VCaP (cell line): ENCODE measurements at regions not wholly inside any gene's neighbourhood (a gene's known extent, or its start where the extent isn't known, plus 50 kb on each side); places are given as distances from the start of the nearest gene placed in this dataset.

ENCODE experiments used
- H3K27ac ChIP-seq: fragments of 450-650 bp; 2 replicates; pipeline ENCODE4 v1.5.1; 2017
- TF ChIP-seq, protein P1 (sequence below): fragments of 450-650 bp; conservative IDR thresholded peaks from 2 replicates; pipeline ENCODE4 v1.5.1; 2017; ENCODE audit warnings: mild to moderate bottlenecking, moderate library complexity

GRCh38 chr7:52500841-52501240 is 534.6 kb upstream of the POM121L12 start:
- H3K27ac ChIP-seq: no peak overlapping the region

DNA sequence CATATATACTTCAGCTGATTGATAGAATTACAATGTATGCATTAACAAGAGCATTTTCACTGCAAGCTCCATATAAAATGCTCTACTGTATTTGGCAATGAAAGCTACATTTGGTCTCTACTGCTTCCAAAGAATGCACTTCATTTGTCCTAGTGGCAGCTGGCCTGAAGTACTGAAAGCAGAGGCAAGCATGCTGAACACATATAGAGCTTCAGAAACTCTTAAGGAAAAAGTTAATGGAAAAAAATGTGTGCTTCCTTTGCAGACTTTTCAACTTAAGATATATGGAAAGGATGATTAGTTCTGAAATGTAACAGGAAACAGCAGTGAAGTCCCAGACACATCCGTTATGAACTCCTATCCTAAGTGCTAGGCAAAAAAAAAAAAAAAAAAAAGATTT is 537.1 kb upstream of the POM121L12 start:
- H3K27ac ChIP-seq: no peak overlapping the region
- TF ChIP-seq, protein P1, sequence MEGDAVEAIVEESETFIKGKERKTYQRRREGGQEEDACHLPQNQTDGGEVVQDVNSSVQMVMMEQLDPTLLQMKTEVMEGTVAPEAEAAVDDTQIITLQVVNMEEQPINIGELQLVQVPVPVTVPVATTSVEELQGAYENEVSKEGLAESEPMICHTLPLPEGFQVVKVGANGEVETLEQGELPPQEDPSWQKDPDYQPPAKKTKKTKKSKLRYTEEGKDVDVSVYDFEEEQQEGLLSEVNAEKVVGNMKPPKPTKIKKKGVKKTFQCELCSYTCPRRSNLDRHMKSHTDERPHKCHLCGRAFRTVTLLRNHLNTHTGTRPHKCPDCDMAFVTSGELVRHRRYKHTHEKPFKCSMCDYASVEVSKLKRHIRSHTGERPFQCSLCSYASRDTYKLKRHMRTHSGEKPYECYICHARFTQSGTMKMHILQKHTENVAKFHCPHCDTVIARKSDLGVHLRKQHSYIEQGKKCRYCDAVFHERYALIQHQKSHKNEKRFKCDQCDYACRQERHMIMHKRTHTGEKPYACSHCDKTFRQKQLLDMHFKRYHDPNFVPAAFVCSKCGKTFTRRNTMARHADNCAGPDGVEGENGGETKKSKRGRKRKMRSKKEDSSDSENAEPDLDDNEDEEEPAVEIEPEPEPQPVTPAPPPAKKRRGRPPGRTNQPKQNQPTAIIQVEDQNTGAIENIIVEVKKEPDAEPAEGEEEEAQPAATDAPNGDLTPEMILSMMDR: no peak

More at GRCh38 chr7:52500841-52501240, 534.6 kb upstream of the POM121L12 start:
- TF ChIP-seq, protein P1: no peak

GRCh38 chr7:52486267-52486666 is 549.2 kb upstream of the POM121L12 start:
- TF ChIP-seq, protein P1: no peak
- H3K27ac ChIP-seq: no peak overlapping the region

- H3K27ac ChIP-seq: no peak overlapping the region
Measured at GRCh38 chr7:52482076-52482475, 553.4 kb upstream of the POM121L12 start.

DNA sequence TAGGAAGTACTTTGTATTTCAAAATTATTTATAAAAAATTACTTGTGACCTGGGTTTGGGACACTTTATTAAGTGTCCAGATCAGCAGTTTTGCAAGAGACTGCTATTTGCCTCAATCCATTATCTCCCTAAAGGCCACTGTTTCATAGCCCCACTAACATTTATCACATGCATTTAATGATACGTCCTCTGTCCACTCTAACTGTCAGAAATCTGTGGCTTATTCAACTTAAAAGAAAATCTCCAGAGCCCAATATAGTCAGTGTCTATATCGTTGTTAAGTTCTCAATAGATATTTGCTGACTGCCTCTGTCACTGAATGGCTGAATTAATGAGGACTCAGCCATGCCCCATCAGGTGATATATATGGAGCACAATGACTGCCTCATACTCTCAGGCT is 553.9 kb upstream of the POM121L12 start:
- no peak overlapping the region for H3K27ac ChIP-seq
- TF ChIP-seq, protein P1: no peak

More at GRCh38 chr7:52482076-52482475, 553.4 kb upstream of the POM121L12 start:
- TF ChIP-seq, protein P1: no peak

GRCh38 chr7:52479990-52480389 is 555.4 kb upstream of the POM121L12 start:
- TF ChIP-seq, protein P1: no peak
- H3K27ac ChIP-seq: no peak overlapping the region

DNA sequence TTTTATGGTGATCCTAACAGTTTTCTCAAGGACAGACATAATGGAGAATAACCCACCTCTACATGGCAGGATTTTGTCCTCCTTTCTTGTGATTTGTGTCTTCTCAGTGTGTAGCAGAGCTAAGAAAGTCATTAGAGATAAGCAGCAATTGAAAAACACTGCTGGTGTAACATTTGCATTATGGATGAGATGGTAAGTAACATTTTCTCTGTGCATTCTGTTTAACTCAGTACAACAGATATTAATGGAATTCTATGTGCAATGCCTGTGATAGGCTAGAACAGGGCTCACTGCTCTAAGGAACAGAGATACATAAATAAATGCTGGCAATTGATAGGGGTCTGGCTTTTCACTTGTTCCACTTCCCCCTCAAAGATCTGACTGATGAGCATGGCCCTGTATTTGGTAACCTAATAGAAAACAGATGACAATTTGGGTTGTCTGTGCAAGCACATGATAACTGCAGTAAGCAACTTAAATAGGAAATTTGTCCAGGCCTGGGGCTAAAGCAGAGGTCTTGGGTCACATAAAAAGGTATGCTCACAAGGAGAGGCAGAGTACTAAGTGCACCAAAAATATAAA is 560.3 kb upstream of the POM121L12 start:
- TF ChIP-seq, protein P1: no peak

More for the DNA sequence above, 560.3 kb upstream of the POM121L12 start:
- H3K27ac ChIP-seq: no peak overlapping the region
